HEK293 (cell line): ENCODE measurements at regions not wholly inside any gene's neighbourhood (a gene's known extent, or its start where the extent isn't known, plus 50 kb on each side); places are given as distances from the start of the nearest gene placed in this dataset.

ENCODE experiments used
- CTCF ChIA-PET: fragments of 350-600 bp; formaldehyde crosslinking; extraction: SDS; loops from one replicate; lab custom pipeline; 2021; ENCODE audit warnings: antibody characterized with exemption; lab: Yijun Ruan, JAX
- POLR2A ChIA-PET: fragments of 300-600 bp; formaldehyde crosslinking; extraction: SDS; loops from one replicate; lab custom pipeline; 2020; ENCODE audit warnings: antibody characterized with exemption, inconsistent platforms; lab: Yijun Ruan, JAX
- H3K27ac ChIP-seq: fragments of 200-500 bp; sonication (Bioruptor generic); 2 replicates; pipeline ENCODE4 v1.5.1; 2014; ENCODE audit warnings: low read depth, low read length, control low read depth, inconsistent platforms; ENCODE audit errors: extremely low read depth
- H3K36me3 ChIP-seq, 2 experiments: fragments of 200-500 bp in 1 of 2; sonication (Bioruptor generic) in 1 of 2; 1 replicate in 1 of 2; 2 replicates in 1 of 2; pipeline ENCODE4 v1.5.1; 2014 to 2017; ENCODE audit warnings: inconsistent platforms in 2 of 2, low read length in 2 of 2; ENCODE audit not compliant: control insufficient read depth in 2 of 2, insufficient read depth in 1 of 2
- H3K4me1 ChIP-seq: fragments of 200-500 bp; sonication (Bioruptor generic); 2 replicates; pipeline ENCODE4 v1.5.1; 2014; ENCODE audit warnings: mild to moderate bottlenecking, low read length, inconsistent platforms; ENCODE audit not compliant: control insufficient read depth, insufficient read depth
- H3K4me3 ChIP-seq: 2 replicates; pipeline ENCODE4 v1.5.1; 2011; ENCODE audit warnings: low read depth, mild to moderate bottlenecking, control low read depth, low read length, moderate library complexity
- H3K9me3 ChIP-seq: fragments of 200-500 bp; sonication (Bioruptor generic); 2 replicates; pipeline ENCODE4 v1.5.1; 2014; ENCODE audit warnings: low read depth, low read length, inconsistent platforms; ENCODE audit not compliant: control insufficient read depth, insufficient read depth
- BCL11B ChIP-seq: fragments of 450-650 bp; formaldehyde crosslinking; IDR thresholded peaks from 2 replicates; pipeline ENCODE4 v1.5.1; 2016; ENCODE audit warnings: low read depth, missing biosample characterization, missing genetic modification characterization
- INSM2 ChIP-seq: fragments of 450-650 bp; formaldehyde crosslinking; IDR thresholded peaks from 2 replicates; pipeline ENCODE4 v1.5.1; 2016; ENCODE audit warnings: missing biosample characterization, missing genetic modification characterization
- KLF9 ChIP-seq: fragments of 450-650 bp; formaldehyde crosslinking; IDR thresholded peaks from 2 replicates; pipeline ENCODE4 v1.5.1; 2016; ENCODE audit warnings: missing biosample characterization, missing genetic modification characterization, low read depth
- PRDM4 ChIP-seq: fragments of 450-650 bp; formaldehyde crosslinking; IDR thresholded peaks from 2 replicates; pipeline ENCODE4 v1.5.1; 2017; ENCODE audit warnings: missing biosample characterization, missing genetic modification characterization
- ZNF184 ChIP-seq: fragments of 450-650 bp; IDR thresholded peaks from 2 replicates; pipeline ENCODE4 v1.5.1; 2018; ENCODE audit warnings: missing biosample characterization, mild to moderate bottlenecking, missing genetic modification characterization
- ZNF24 ChIP-seq: fragments of 450-650 bp; formaldehyde crosslinking; IDR thresholded peaks from 2 replicates; pipeline ENCODE4 v1.5.1; 2016; ENCODE audit warnings: missing biosample characterization, missing genetic modification characterization
- ZNF311 ChIP-seq: fragments of 450-650 bp; formaldehyde crosslinking; IDR thresholded peaks from 2 replicates; pipeline ENCODE4 v1.5.1; 2017; ENCODE audit warnings: missing biosample characterization, missing genetic modification characterization, borderline replicate concordance
- ZNF394 ChIP-seq: fragments of 450-650 bp; formaldehyde crosslinking; IDR thresholded peaks from 2 replicates; pipeline ENCODE4 v1.5.1; 2016; ENCODE audit warnings: missing biosample characterization, missing genetic modification characterization, mild to moderate bottlenecking, moderate library complexity, borderline replicate concordance
- ZNF521 ChIP-seq: fragments of 450-650 bp; formaldehyde crosslinking; IDR thresholded peaks from 2 replicates; pipeline ENCODE4 v1.5.1; 2017; ENCODE audit warnings: missing biosample characterization, mild to moderate bottlenecking, missing genetic modification characterization
- ZNF558 ChIP-seq: fragments of 450-650 bp; formaldehyde crosslinking; IDR thresholded peaks from 2 replicates; pipeline ENCODE4 v1.5.1; 2016; ENCODE audit warnings: missing biosample characterization, missing genetic modification characterization
- ZNF701 ChIP-seq: fragments of 450-650 bp; formaldehyde crosslinking; IDR thresholded peaks from 2 replicates; pipeline ENCODE4 v1.5.1; 2016; ENCODE audit warnings: missing biosample characterization, missing genetic modification characterization
- ZNF704 ChIP-seq: fragments of 450-650 bp; formaldehyde crosslinking; IDR thresholded peaks from 2 replicates; pipeline ENCODE4 v1.5.1; 2016; ENCODE audit warnings: missing biosample characterization, missing genetic modification characterization
- ZNF777 ChIP-seq: fragments of 450-650 bp; formaldehyde crosslinking; IDR thresholded peaks from 2 replicates; pipeline ENCODE4 v1.5.1; 2017; ENCODE audit warnings: missing biosample characterization, missing genetic modification characterization, borderline replicate concordance
- ZNF792 ChIP-seq: fragments of 450-650 bp; formaldehyde crosslinking; IDR thresholded peaks from 2 replicates; pipeline ENCODE4 v1.5.1; 2016; ENCODE audit warnings: missing biosample characterization, missing genetic modification characterization
- ZNF830 ChIP-seq: fragments of 450-650 bp; IDR thresholded peaks from 2 replicates; pipeline ENCODE4 v1.5.0; 2018; ENCODE audit warnings: missing biosample characterization, missing genetic modification characterization, low read depth, mild to moderate bottlenecking, moderate library complexity
- TF ChIP-seq, protein P1 (sequence below): fragments of 450-650 bp; formaldehyde crosslinking; IDR thresholded peaks from 2 replicates; pipeline ENCODE4 v1.5.1; 2016; ENCODE audit warnings: missing biosample characterization, missing genetic modification characterization
- TF ChIP-seq, protein P2 (sequence below): fragments of 450-650 bp; formaldehyde crosslinking; IDR thresholded peaks from 2 replicates; pipeline ENCODE4 v1.5.1; 2016; ENCODE audit warnings: missing biosample characterization, missing genetic modification characterization
- TF ChIP-seq, protein P3 (sequence below): fragments of 450-650 bp; formaldehyde crosslinking; IDR thresholded peaks from 2 replicates; pipeline ENCODE4 v1.5.1; 2017; ENCODE audit warnings: missing biosample characterization, missing genetic modification characterization
- TF ChIP-seq, protein P4 (sequence below): fragments of 450-650 bp; formaldehyde crosslinking; IDR thresholded peaks from 2 replicates; pipeline ENCODE4 v1.5.0; 2017; ENCODE audit warnings: missing biosample characterization, missing genetic modification characterization, borderline replicate concordance

- TF ChIP-seq, protein P1, sequence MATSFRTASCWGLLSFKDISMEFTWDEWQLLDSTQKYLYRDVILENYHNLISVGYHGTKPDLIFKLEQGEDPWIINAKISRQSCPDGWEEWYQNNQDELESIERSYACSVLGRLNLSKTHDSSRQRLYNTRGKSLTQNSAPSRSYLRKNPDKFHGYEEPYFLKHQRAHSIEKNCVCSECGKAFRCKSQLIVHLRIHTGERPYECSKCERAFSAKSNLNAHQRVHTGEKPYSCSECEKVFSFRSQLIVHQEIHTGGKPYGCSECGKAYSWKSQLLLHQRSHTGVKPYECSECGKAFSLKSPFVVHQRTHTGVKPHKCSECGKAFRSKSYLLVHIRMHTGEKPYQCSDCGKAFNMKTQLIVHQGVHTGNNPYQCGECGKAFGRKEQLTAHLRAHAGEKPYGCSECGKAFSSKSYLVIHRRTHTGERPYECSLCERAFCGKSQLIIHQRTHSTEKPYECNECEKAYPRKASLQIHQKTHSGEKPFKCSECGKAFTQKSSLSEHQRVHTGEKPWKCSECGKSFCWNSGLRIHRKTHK, result no peak
Observed at GRCh38 chr10:118498623-118499022, 96.8 kb downstream of the PRLHR start (continued).

- Histone ChIP-seq H3K9me3 (no peaks in the 10 kb centered on the region), H3K4me1 (no peaks in the 10 kb centered on the region), H3K36me3 (no peaks in the 10 kb centered on the region), H3K27ac (no peak overlapping the region), H3K4me3 (no peak overlapping the region)
- POLR2A ChIA-PET, result no interaction called here
- TF ChIP-seq ZNF704 (tag by site-specific recombination), result no peak
- no peak for TF ChIP-seq KLF9
- TF ChIP-seq ZNF777 (tag by site-specific recombination), result no peak
- TF ChIP-seq, protein P2, sequence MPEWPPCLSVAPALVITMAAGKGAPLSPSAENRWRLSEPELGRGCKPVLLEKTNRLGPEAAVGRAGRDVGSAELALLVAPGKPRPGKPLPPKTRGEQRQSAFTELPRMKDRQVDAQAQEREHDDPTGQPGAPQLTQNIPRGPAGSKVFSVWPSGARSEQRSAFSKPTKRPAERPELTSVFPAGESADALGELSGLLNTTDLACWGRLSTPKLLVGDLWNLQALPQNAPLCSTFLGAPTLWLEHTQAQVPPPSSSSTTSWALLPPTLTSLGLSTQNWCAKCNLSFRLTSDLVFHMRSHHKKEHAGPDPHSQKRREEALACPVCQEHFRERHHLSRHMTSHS (tag by site-specific recombination), result no peak
- TF ChIP-seq, protein P3, sequence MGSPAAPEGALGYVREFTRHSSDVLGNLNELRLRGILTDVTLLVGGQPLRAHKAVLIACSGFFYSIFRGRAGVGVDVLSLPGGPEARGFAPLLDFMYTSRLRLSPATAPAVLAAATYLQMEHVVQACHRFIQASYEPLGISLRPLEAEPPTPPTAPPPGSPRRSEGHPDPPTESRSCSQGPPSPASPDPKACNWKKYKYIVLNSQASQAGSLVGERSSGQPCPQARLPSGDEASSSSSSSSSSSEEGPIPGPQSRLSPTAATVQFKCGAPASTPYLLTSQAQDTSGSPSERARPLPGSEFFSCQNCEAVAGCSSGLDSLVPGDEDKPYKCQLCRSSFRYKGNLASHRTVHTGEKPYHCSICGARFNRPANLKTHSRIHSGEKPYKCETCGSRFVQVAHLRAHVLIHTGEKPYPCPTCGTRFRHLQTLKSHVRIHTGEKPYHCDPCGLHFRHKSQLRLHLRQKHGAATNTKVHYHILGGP, result no peak
- no peak for TF ChIP-seq PRDM4
- no peak for TF ChIP-seq ZNF521 (tag by site-specific recombination)
- no peak for TF ChIP-seq ZNF792 (tag by site-specific recombination)
- no peak for TF ChIP-seq ZNF558 (tag by site-specific recombination)
- TF ChIP-seq ZNF701, result no peak
- TF ChIP-seq, protein P4, sequence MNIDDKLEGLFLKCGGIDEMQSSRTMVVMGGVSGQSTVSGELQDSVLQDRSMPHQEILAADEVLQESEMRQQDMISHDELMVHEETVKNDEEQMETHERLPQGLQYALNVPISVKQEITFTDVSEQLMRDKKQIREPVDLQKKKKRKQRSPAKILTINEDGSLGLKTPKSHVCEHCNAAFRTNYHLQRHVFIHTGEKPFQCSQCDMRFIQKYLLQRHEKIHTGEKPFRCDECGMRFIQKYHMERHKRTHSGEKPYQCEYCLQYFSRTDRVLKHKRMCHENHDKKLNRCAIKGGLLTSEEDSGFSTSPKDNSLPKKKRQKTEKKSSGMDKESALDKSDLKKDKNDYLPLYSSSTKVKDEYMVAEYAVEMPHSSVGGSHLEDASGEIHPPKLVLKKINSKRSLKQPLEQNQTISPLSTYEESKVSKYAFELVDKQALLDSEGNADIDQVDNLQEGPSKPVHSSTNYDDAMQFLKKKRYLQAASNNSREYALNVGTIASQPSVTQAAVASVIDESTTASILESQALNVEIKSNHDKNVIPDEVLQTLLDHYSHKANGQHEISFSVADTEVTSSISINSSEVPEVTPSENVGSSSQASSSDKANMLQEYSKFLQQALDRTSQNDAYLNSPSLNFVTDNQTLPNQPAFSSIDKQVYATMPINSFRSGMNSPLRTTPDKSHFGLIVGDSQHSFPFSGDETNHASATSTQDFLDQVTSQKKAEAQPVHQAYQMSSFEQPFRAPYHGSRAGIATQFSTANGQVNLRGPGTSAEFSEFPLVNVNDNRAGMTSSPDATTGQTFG (tag by site-specific recombination), result no peak
- no peak for TF ChIP-seq ZNF394 (tag by site-specific recombination)
- TF ChIP-seq ZNF311 (tag by site-specific recombination), result no peak
- TF ChIP-seq INSM2, result no peak
- TF ChIP-seq ZNF24, result no peak
- no peak for TF ChIP-seq ZNF184
- TF ChIP-seq BCL11B, result no peak
- no peak for TF ChIP-seq ZNF830 (tag by site-specific recombination)
- CTCF ChIA-PET, result interaction anchor here (0.6 kb wide), 1 partner anchor 9 kb away, joined by 3 read pairs; no protein-coding TSS in a partner anchor
Observed at GRCh38 chr10:118497227-118497626, 98.2 kb downstream of the PRLHR start.
